Endothelial cell of umbilical vein (primary cell): ENCODE measurements at regions not wholly inside any gene's neighbourhood (a gene's known extent, or its start where the extent isn't known, plus 50 kb on each side); places are given as distances from the start of the nearest gene placed in this dataset.

Source experiments
- CTCF ChIP-seq, 2 donors: IDR thresholded peaks; 1 replicate in 1 of 2; 2 replicates in 1 of 2; pipeline ENCODE4 v1.5.1; 2011; ENCODE audit warnings: low read length in 2 of 2, mild to moderate bottlenecking in 2 of 2, moderate library complexity in 2 of 2, control low read depth in 1 of 2, inconsistent platforms in 1 of 2, low read depth in 1 of 2; ENCODE audit not compliant: insufficient read depth in 1 of 2; ENCODE audit errors: extremely low read depth in 1 of 2
- EZH2 ChIP-seq: IDR thresholded peaks from 2 replicates; pipeline ENCODE4 v1.6.1; 2012; ENCODE audit warnings: borderline replicate concordance, low read depth, mild to moderate bottlenecking, moderate library complexity, low read length, inconsistent platforms; ENCODE audit not compliant: severe bottlenecking
- FOS ChIP-seq: IDR thresholded peaks from 2 replicates; pipeline ENCODE4 v1.6.1; 2011; ENCODE audit warnings: mild to moderate bottlenecking, low read length, moderate library complexity, borderline replicate concordance; ENCODE audit not compliant: insufficient read depth
- GATA2 ChIP-seq: IDR thresholded peaks from 2 replicates; pipeline ENCODE4 v1.7.0; 2011; ENCODE audit warnings: low read depth, mild to moderate bottlenecking, moderate library complexity, mixed read lengths, low read length; ENCODE audit not compliant: insufficient read length, insufficient read depth
- JUN ChIP-seq: IDR thresholded peaks from 2 replicates; pipeline ENCODE4 v1.6.1; 2011; ENCODE audit warnings: borderline replicate concordance, low read depth; ENCODE audit not compliant: insufficient read length, insufficient read depth
- MAX ChIP-seq: IDR thresholded peaks from 2 replicates; pipeline ENCODE4 v1.6.1; 2011; ENCODE audit not compliant: insufficient read depth, insufficient read length
- POLR2A ChIP-seq: IDR thresholded peaks from 2 replicates; pipeline ENCODE4 v1.6.1; 2012; ENCODE audit warnings: low read depth, mild to moderate bottlenecking, control low read depth, low read length
- POLR2AphosphoS5 ChIP-seq: IDR thresholded peaks from 2 replicates; pipeline ENCODE4 v1.6.1; 2012; ENCODE audit warnings: low read depth, mild to moderate bottlenecking, control low read depth, low read length, moderate library complexity; ENCODE audit not compliant: insufficient read depth

- TF ChIP-seq POLR2A (no peak), CTCF (IDR thresholded peaks at IDR 0.05; ENCODE audit: extremely low read depth in 1 of 2, insufficient read depth in 1 of 2, low read depth in 1 of 2, low read length in 2 of 2) (no peak), JUN (no peak), POLR2AphosphoS5 (no peak), FOS (no peak), EZH2 (no peak), MAX (no peak), GATA2 (no peak)
Observed at GRCh38 chr11:116168459-116168787, 604.4 kb downstream of the BUD13 start.
